AG04449 (cell line): ENCODE measurements at regions not wholly inside any gene's neighbourhood (a gene's known extent, or its start where the extent isn't known, plus 50 kb on each side); places are given as distances from the start of the nearest gene placed in this dataset.

Source experiments
- CTCF ChIA-PET: fragments of 350-600 bp; formaldehyde crosslinking; extraction: SDS; loops from one replicate; lab custom pipeline; 2021; ENCODE audit warnings: antibody characterized with exemption; lab: Yijun Ruan, JAX
- POLR2A ChIA-PET: fragments of 400-600, 350-600 bp; formaldehyde crosslinking; extraction: SDS; loops from one replicate; lab custom pipeline; 2020; ENCODE audit warnings: antibody characterized with exemption, inconsistent platforms; lab: Yijun Ruan, JAX
- DNase-seq: peaks from one replicate; pipeline ENCODE4 v3.0.0-alpha.2; 2010; ENCODE audit warnings: low read depth, low spot score
- H3K4me3 ChIP-seq: 2 replicates; pipeline ENCODE4 v1.5.1; 2011; ENCODE audit warnings: low read depth, mild to moderate bottlenecking, control low read depth, low read length
- CTCF ChIP-seq: IDR thresholded peaks from one replicate; pipeline ENCODE4 v1.5.1; 2011; ENCODE audit warnings: mild to moderate bottlenecking, moderate library complexity, low read length, control low read depth, inconsistent platforms; ENCODE audit not compliant: insufficient read depth; ENCODE audit errors: missing control alignments

DNA sequence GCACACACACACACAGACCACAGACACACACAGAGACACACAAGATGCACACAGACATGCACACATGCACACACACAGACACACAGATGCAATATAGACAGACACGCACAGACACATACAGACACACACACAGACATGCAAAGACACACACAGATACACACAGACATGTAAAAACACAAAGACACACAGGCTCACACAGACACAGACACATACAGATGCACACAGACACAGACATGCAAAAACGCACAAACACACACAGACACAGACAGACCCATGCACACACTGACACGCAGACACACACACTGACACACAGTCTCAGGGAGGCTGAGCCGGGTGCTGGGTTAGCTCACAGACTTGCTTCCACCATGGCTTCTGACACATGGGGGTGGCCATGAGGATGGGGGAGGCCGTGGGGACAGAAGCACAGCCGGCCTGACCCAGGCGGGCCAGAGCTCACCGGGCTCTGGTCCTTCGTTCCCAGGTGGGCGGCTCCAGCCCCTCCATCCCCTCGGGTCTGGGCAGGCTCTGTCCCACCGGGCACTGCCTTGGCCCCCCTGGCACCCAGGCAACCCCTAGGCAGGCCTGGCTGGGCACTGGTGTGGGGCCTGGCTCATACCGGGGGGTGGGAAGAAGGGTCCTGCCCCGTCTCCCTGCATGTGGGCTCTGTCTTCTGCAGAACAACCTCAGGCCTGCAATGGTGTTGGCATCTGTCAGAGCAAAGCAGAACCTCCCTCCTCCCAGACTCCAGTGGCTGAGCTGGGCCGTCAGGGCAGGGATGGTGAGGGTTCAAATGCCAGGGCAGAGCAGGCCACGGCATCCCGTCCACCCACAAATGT lies 1489.5 kb downstream of the BRD1 start:
- TF ChIP-seq CTCF, result no peak
- POLR2A ChIA-PET, result no interaction called here
- no peak for DNase-seq
- CTCF ChIA-PET, result no interaction called here
- H3K4me3 ChIP-seq, result no peak overlapping the region

GRCh38 chr22:48336339-48337060 lies 1491.2 kb downstream of the BRD1 start:
- H3K4me3 ChIP-seq, result no peak overlapping the region
- no peak for TF ChIP-seq CTCF
- ChIA-PET CTCF (interaction anchor here (1.3 kb wide), 1 partner anchor 156 kb away, joined by 7 read pairs; no protein-coding TSS in a partner anchor), POLR2A (no interaction called here)
- DNase-seq, result no peak

- H3K4me3 ChIP-seq, result no peak overlapping the region
- peak; percentile 7 for DNase-seq
- TF ChIP-seq CTCF, result no peak
- ChIA-PET CTCF (interaction anchor here (1.3 kb wide), 1 partner anchor 156 kb away, joined by 7 read pairs; no protein-coding TSS in a partner anchor), POLR2A (no interaction called here)
Measured at GRCh38 chr22:48335442-48336139, 1492.1 kb downstream of the BRD1 start.

DNA sequence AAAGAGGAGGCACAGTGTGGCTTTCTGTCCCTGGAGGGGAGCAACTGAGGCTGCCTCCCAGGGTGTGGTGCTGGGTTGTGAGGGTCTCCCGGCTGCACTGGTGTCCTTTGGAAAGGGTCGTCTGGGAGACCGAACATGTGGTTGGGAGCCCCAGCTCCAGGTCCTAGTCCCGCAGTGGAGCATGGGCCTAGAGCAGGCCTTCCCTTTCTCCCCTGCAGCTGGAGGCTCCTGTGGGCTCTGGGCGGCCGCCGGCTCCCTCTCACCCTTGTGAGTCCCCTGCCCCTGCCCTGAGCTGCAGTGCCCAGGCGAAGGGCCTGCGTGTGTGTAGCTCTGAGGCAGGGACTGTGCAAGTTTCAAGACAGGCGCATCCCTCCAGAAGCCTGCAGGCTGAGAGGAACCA lies 1492.7 kb downstream of the BRD1 start:
- CTCF ChIA-PET, result interaction anchor here (1.3 kb wide), 1 partner anchor 157 kb away, joined by 7 read pairs; no protein-coding TSS in a partner anchor
- H3K4me3 ChIP-seq, result no peak overlapping the region
- no peak for TF ChIP-seq CTCF
- POLR2A ChIA-PET, result no interaction called here
- DNase-seq, result no peak

- no peak for DNase-seq
- ChIA-PET CTCF (no interaction called here), POLR2A (no interaction called here)
- TF ChIP-seq CTCF, result no peak
- no peak overlapping the region for H3K4me3 ChIP-seq
Measured at GRCh38 chr22:48333816-48334735, 1493.6 kb downstream of the BRD1 start.
